22Rv1 (cell line): ENCODE measurements at regions not wholly inside any gene's neighbourhood (a gene's known extent, or its start where the extent isn't known, plus 50 kb on each side); places are given as distances from the start of the nearest gene placed in this dataset.
"Not testable (repeated sequence)": the region's sequence is repeated elsewhere in the genome, so short reads cannot be mapped to it uniquely, and the experiment has no call there.

Experiments
- ZFX ChIP-seq: fragments of 450-650 bp; IDR thresholded peaks from 2 replicates; pipeline ENCODE4 v1.6.1; 2017; ENCODE audit warnings: antibody characterized with exemption, borderline replicate concordance
- TF ChIP-seq, protein P1 (sequence below): fragments of 450-650 bp; IDR thresholded peaks from 2 replicates; pipeline ENCODE4 v1.5.1; 2017; ENCODE audit warnings: mild to moderate bottlenecking

DNA sequence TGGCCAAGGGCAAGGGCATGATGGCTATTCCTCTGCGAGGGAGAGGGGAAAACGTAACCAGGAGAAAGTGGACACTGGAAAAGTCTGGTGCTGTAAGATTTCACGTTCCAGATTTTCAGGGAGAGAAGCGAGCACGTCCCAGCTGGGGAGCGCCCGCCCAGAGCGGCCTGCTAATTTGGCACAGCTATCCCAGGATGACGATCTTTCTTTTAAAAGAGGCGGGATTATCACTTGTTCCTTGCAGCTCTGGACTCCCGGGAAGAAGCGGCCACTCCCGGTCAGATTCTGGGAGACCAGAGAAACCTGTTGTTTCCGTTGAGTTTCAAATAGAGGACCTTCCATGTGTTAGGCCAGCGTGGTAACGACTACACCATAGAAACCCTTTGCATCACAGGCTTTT, 144.2 kb upstream of the ZNF322 start:
- TF ChIP-seq, protein P1, sequence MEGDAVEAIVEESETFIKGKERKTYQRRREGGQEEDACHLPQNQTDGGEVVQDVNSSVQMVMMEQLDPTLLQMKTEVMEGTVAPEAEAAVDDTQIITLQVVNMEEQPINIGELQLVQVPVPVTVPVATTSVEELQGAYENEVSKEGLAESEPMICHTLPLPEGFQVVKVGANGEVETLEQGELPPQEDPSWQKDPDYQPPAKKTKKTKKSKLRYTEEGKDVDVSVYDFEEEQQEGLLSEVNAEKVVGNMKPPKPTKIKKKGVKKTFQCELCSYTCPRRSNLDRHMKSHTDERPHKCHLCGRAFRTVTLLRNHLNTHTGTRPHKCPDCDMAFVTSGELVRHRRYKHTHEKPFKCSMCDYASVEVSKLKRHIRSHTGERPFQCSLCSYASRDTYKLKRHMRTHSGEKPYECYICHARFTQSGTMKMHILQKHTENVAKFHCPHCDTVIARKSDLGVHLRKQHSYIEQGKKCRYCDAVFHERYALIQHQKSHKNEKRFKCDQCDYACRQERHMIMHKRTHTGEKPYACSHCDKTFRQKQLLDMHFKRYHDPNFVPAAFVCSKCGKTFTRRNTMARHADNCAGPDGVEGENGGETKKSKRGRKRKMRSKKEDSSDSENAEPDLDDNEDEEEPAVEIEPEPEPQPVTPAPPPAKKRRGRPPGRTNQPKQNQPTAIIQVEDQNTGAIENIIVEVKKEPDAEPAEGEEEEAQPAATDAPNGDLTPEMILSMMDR, result not testable (repeated sequence)
- not testable (repeated sequence) for TF ChIP-seq ZFX
